HG02588 (cell line): ENCODE measurements at regions not wholly inside any gene's neighbourhood (a gene's known extent, or its start where the extent isn't known, plus 50 kb on each side); places are given as distances from the start of the nearest gene placed in this dataset.

Source experiments
- ATAC-seq: cut with Tn5 transposase; IDR thresholded peaks from one replicate; pipeline ENCODE4 v1.9.1; 2021; ENCODE audit warnings: mild to moderate bottlenecking, moderate library complexity; ENCODE audit not compliant: unreplicated experiment

- no peak for ATAC-seq
Observed at GRCh38 chr21:22855581-22855980, 1857.4 kb downstream of the NCAM2 start.

GRCh38 chr21:22871692-22872091, 1873.5 kb downstream of the NCAM2 start:
- ATAC-seq = no peak

GRCh38 chr21:22880573-22880972, 1882.4 kb downstream of the NCAM2 start:
- no peak for ATAC-seq

- no peak for ATAC-seq
Observed at GRCh38 chr21:22881131-22881530, 1882.9 kb downstream of the NCAM2 start.

- ATAC-seq = no peak
Observed at GRCh38 chr21:22885079-22885478, 1886.9 kb downstream of the NCAM2 start.

GRCh38 chr21:22885614-22886013, 1887.4 kb downstream of the NCAM2 start:
- no peak for ATAC-seq

GRCh38 chr21:22889445-22889844, 1891.2 kb downstream of the NCAM2 start:
- no peak for ATAC-seq

GRCh38 chr21:22890656-22891055, 1892.4 kb downstream of the NCAM2 start:
- no peak for ATAC-seq

GRCh38 chr21:22892028-22892427, 1893.8 kb downstream of the NCAM2 start:
- ATAC-seq = no peak

- no peak for ATAC-seq
Observed at GRCh38 chr21:22892740-22893139, 1894.5 kb downstream of the NCAM2 start.

GRCh38 chr21:22898051-22898665, 1899.9 kb downstream of the NCAM2 start:
- ATAC-seq = no peak

- no peak for ATAC-seq
Observed at GRCh38 chr21:22900490-22900889, 1902.3 kb downstream of the NCAM2 start.

- no peak for ATAC-seq
Observed at GRCh38 chr21:22903851-22904250, 1905.6 kb downstream of the NCAM2 start.

- no peak for ATAC-seq
Observed at GRCh38 chr21:22904385-22904784, 1906.2 kb downstream of the NCAM2 start.

GRCh38 chr21:22925032-22925431, 1926.8 kb downstream of the NCAM2 start:
- ATAC-seq = no peak

- ATAC-seq = no peak
Observed at GRCh38 chr21:22927469-22927868, 1929.3 kb downstream of the NCAM2 start.

GRCh38 chr21:22941779-22942490, 1943.7 kb downstream of the NCAM2 start:
- ATAC-seq = no peak

- no peak for ATAC-seq
Observed at GRCh38 chr21:22955559-22955958, 1957.3 kb downstream of the NCAM2 start.

GRCh38 chr21:22961258-22961657, 1963.0 kb downstream of the NCAM2 start:
- ATAC-seq = no peak

GRCh38 chr21:22965455-22966135, 1967.4 kb downstream of the NCAM2 start:
- ATAC-seq = no peak

- no peak for ATAC-seq
Observed at GRCh38 chr21:22981819-22982218, 1983.6 kb downstream of the NCAM2 start.

- ATAC-seq = no peak
Observed at GRCh38 chr21:22993144-22993543, 1994.9 kb downstream of the NCAM2 start.
